Skeletal muscle satellite cell (primary cell): ENCODE measurements at regions not wholly inside any gene's neighbourhood (a gene's known extent, or its start where the extent isn't known, plus 50 kb on each side); places are given as distances from the start of the nearest gene placed in this dataset.
"Not testable (repeated sequence)": the region's sequence is repeated elsewhere in the genome, so short reads cannot be mapped to it uniquely, and the experiment has no call there.

ENCODE experiments used
- H3K27me3 ChIP-seq: 2 replicates; pipeline ENCODE4 v1.7.0; 2013; ENCODE audit warnings: low read length; ENCODE audit not compliant: control insufficient read depth, insufficient read depth
- H3K36me3 ChIP-seq: 2 replicates; pipeline ENCODE4 v1.7.0; 2013; ENCODE audit warnings: mild to moderate bottlenecking, control low read depth, low read length; ENCODE audit not compliant: insufficient read depth
- H3K4me1 ChIP-seq: 2 replicates; pipeline ENCODE4 v1.7.0; 2013; ENCODE audit warnings: low read length; ENCODE audit not compliant: control insufficient read depth, insufficient read depth
- H3K4me2 ChIP-seq: 2 replicates; pipeline ENCODE4 v1.7.0; 2013; ENCODE audit warnings: mild to moderate bottlenecking, low read length
- H3K4me3 ChIP-seq: 2 replicates; pipeline ENCODE4 v1.7.0; 2013; ENCODE audit warnings: low read length
- H3K9ac ChIP-seq: 2 replicates; pipeline ENCODE4 v1.7.0; 2013; ENCODE audit warnings: mild to moderate bottlenecking, low read depth, low read length, moderate library complexity
- H3K9me3 ChIP-seq: replicated peaks from 2 replicates; pipeline ENCODE4 v1.7.0; 2013; ENCODE audit warnings: mild to moderate bottlenecking, control low read depth, low read length

- Histone ChIP-seq H3K4me2 (no peak overlapping the region), H3K9me3 (peaks cover 4% of the 10 kb centered on the region), H3K27me3 (no peaks in the 10 kb centered on the region), H3K9ac (no peak overlapping the region), H3K4me1 (no peaks in the 10 kb centered on the region), H3K4me3 (no peak overlapping the region), H3K36me3 (no peaks in the 10 kb centered on the region)
Observed at GRCh38 chr16:60810250-60810649, 1226.0 kb downstream of the CDH8 start.

DNA sequence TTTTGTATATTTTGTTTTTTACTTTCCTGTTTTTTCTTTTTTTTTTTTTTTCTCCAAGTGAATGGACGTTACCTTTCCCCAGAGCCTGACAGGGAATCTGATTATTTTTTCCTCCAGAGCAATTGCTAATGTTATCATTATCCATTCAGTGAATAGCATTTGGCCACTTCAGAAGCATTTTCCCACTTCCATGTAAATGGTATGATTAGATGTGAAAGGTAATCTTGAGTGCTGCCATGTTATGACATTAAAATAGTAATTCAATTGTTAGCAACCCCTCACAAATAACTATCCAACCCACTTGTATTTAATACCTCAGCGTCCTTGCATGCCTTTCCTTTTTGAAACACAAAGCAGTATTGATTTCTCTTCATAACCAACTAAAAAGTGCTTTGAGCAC is 1243.8 kb downstream of the CDH8 start:
- Histone ChIP-seq H3K4me3 (no peak overlapping the region), H3K9me3 (peaks cover 11% of the 10 kb centered on the region), H3K36me3 (no peaks in the 10 kb centered on the region), H3K4me1 (no peaks in the 10 kb centered on the region), H3K27me3 (no peaks in the 10 kb centered on the region), H3K9ac (no peak overlapping the region), H3K4me2 (no peak overlapping the region)

DNA sequence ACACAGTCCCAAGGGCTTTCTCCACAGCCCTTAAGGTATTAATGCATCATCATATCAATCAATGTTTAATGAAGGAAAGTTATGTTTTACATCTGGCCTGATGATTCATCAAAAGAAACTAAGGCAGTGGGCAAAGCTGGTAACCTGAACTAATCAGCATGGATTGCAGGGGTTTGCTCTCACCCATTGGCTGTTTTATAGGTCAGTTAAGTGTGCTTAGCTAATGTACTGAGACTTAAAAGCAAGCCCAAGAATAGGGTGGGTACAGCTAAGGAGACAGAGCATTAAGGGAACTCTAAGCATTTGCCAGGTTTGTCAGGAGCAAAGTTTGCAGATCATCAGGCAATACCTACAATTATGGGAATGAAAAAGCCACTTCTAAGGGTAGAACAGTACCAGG is 1247.6 kb downstream of the CDH8 start:
- Histone ChIP-seq H3K27me3 (no peaks in the 10 kb centered on the region), H3K4me1 (no peaks in the 10 kb centered on the region), H3K36me3 (no peaks in the 10 kb centered on the region)

GRCh38 chr16:60776281-60776680 is 1260.0 kb downstream of the CDH8 start:
- H3K9me3 ChIP-seq, result no peaks in the 10 kb centered on the region
- no peak overlapping the region for H3K4me2 ChIP-seq
- no peaks in the 10 kb centered on the region for H3K27me3 ChIP-seq

More for the DNA sequence above, 1247.6 kb downstream of the CDH8 start:
- no peak overlapping the region for H3K9ac ChIP-seq
- H3K4me2 ChIP-seq, result no peak overlapping the region
- H3K4me3 ChIP-seq, result no peak overlapping the region
- peaks cover 8% of the 10 kb centered on the region for H3K9me3 ChIP-seq

DNA sequence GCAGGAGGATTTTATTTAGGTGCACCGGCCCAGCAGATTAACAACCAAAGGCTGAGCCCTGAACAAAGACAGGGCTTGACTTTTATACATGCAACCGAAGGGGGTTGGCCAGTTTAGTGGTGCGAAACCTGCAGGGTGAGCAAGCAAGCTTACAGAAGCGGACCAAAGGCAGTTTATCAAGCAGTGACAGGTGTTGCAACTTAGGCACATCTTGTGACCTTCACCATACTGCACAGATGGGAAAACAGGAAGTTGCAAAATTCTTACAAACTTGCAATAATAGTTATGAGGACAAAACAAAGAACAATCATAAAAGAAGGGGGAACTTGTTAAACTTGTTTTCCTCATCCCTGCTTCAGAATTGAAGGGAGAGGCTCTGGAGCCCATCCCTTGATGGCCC is 1265.1 kb downstream of the CDH8 start:
- Histone ChIP-seq H3K36me3 (no peaks in the 10 kb centered on the region), H3K9me3 (no peaks in the 10 kb centered on the region), H3K4me1 (no peaks in the 10 kb centered on the region), H3K27me3 (no peaks in the 10 kb centered on the region), H3K4me2 (no peak overlapping the region), H3K9ac (no peak overlapping the region), H3K4me3 (no peak overlapping the region)

More at GRCh38 chr16:60776281-60776680, 1260.0 kb downstream of the CDH8 start:
- no peaks in the 10 kb centered on the region for H3K4me1 ChIP-seq
- H3K36me3 ChIP-seq, result no peaks in the 10 kb centered on the region
- no peak overlapping the region for H3K9ac ChIP-seq
- H3K4me3 ChIP-seq, result no peak overlapping the region

GRCh38 chr16:60770384-60770783 is 1265.9 kb downstream of the CDH8 start:
- not testable (repeated sequence) for H3K4me3 ChIP-seq, H3K36me3 ChIP-seq, H3K27me3 ChIP-seq, H3K4me2 ChIP-seq, H3K9ac ChIP-seq, H3K9me3 ChIP-seq, H3K4me1 ChIP-seq

GRCh38 chr16:60763869-60764268 is 1272.4 kb downstream of the CDH8 start:
- Histone ChIP-seq H3K27me3 (no peaks in the 10 kb centered on the region), H3K9ac (no peak overlapping the region), H3K9me3 (peaks cover 3% of the 10 kb centered on the region), H3K4me2 (no peak overlapping the region), H3K36me3 (no peaks in the 10 kb centered on the region), H3K4me1 (no peaks in the 10 kb centered on the region), H3K4me3 (no peak overlapping the region)

DNA sequence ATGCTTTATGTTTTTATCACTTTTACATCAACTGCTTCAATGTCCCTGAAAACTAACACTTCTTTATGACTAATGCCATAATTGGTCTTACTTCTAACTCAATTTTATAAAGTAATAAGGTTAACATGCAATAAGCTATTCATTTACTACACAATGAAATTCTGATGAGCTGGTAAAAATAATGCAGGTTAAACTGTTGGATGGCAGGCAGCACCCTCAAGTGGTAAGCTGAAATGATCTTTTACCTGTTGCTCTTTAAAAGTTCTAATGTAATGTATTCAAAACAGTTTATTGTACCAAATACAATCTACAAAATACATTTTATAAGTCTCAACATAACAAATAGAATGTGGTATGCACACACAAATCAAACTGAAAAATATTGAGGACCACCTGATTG is 1280.3 kb downstream of the CDH8 start:
- Histone ChIP-seq H3K9me3 (peaks cover 5% of the 10 kb centered on the region), H3K4me3 (no peak overlapping the region), H3K9ac (no peak overlapping the region), H3K36me3 (no peaks in the 10 kb centered on the region), H3K27me3 (no peaks in the 10 kb centered on the region), H3K4me1 (no peaks in the 10 kb centered on the region), H3K4me2 (no peak overlapping the region)

GRCh38 chr16:60748366-60748765 is 1287.9 kb downstream of the CDH8 start:
- Histone ChIP-seq H3K4me1 (no peaks in the 10 kb centered on the region), H3K36me3 (no peaks in the 10 kb centered on the region), H3K4me3 (no peak overlapping the region), H3K27me3 (no peaks in the 10 kb centered on the region), H3K4me2 (no peak overlapping the region), H3K9ac (no peak overlapping the region), H3K9me3 (peaks cover 8% of the 10 kb centered on the region)

- no peaks in the 10 kb centered on the region for H3K4me1 ChIP-seq
- no peak overlapping the region for H3K4me2 ChIP-seq
- H3K27me3 ChIP-seq, result no peaks in the 10 kb centered on the region
- H3K9me3 ChIP-seq, result peaks cover 4% of the 10 kb centered on the region
- H3K9ac ChIP-seq, result no peak overlapping the region
- H3K36me3 ChIP-seq, result no peaks in the 10 kb centered on the region
- no peak overlapping the region for H3K4me3 ChIP-seq
Observed at GRCh38 chr16:60744198-60744597, 1292.0 kb downstream of the CDH8 start.

DNA sequence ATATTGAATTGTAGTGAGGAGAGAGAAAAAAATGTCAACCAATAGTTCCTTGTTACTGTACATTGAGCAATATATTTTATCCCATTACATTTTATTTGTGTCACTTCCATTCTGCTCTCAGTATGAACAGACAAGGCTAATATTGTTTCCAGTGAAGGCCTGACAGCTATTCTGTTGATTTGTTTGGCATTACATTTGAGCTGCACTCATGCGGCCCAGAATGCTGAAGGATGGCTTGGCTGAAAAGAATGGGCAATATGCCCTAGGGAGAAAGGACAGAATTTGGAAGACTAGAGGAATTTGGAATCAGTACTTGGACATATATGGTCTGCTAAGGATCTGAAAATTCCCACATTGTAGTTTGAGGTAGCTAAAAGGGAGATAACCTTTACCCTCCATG is 1294.4 kb downstream of the CDH8 start:
- Histone ChIP-seq H3K9ac (no peak overlapping the region), H3K4me1 (no peaks in the 10 kb centered on the region), H3K4me2 (no peak overlapping the region), H3K4me3 (no peak overlapping the region), H3K27me3 (no peaks in the 10 kb centered on the region), H3K9me3 (no peaks in the 10 kb centered on the region), H3K36me3 (no peaks in the 10 kb centered on the region)

DNA sequence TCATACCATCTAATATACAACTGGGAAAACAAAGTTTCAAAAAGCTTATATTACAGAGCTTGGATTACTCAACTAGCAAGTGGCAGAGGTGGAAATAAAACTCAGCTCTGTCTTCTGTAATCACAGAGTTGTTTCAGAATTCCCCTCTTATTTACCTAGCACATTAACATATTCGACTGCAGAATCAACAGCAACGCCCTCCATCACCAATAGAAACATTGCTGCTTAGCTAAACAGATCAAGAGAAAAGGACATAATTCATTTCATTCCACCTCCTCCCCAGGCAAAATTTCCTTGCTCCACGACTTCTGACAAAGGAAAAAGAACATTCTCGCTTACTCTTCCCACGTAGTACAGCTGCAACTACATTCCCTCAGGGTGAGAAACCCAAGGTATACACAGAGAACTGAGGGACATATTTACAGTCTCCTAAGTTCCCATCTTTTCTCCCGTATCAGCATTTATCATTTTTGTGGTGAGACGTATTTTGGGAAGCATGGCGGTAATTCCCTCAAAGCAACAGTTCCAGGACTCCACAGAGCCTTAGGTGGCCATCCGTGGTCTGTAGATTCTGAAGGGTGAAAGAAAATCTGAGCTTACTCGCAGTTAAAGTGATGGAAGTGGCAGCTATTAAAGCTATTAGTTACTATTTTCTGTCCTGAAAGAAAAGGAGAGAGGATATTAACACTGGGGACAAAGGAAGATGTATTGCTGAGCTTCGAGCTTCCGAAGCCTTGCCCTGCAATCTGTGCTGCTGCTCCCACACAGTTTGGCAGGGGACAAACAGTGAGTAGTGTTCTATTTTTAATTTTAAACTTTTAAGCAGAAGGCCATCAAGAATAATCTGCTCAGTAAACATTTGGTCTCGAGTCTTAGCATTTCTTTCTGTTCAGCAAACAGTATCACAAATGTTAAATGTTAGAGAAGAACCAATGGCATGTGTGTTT is 1296.2 kb downstream of the CDH8 start:
- no peak overlapping the region for H3K4me3 ChIP-seq
- H3K4me2 ChIP-seq, result no peak overlapping the region
- no peaks in the 10 kb centered on the region for H3K27me3 ChIP-seq
- H3K9ac ChIP-seq, result no peak overlapping the region
- H3K36me3 ChIP-seq, result no peaks in the 10 kb centered on the region
- no peaks in the 10 kb centered on the region for H3K9me3 ChIP-seq
- H3K4me1 ChIP-seq, result no peaks in the 10 kb centered on the region
